ENCODE measurements at regions not wholly inside any gene's neighbourhood (a gene's known extent, or its start where the extent isn't known, plus 50 kb on each side); places are given as distances from the start of the nearest gene placed in this dataset.

GRCh38 chr2:198340846-198341245 is 536.5 kb downstream of the PLCL1 start:
- no peak for TF ChIP-seq CTCF (IDR thresholded peaks at IDR 0.05)
- no peak for TF ChIP-seq EZH2 (IDR thresholded peaks at IDR 0.05; ENCODE audit: borderline replicate concordance, insufficient read depth, low read depth, low read length, poor library complexity, severe bottlenecking)
